HG03558 (cell line): ENCODE measurements at regions not wholly inside any gene's neighbourhood (a gene's known extent, or its start where the extent isn't known, plus 50 kb on each side); places are given as distances from the start of the nearest gene placed in this dataset.
"Not testable (repeated sequence)": the region's sequence is repeated elsewhere in the genome, so short reads cannot be mapped to it uniquely, and the experiment has no call there.

Experiments used
- ATAC-seq: cut with Tn5 transposase; IDR thresholded peaks from one replicate; pipeline ENCODE4 v1.9.1; 2021; ENCODE audit warnings: moderate number of reproducible peaks; ENCODE audit not compliant: unreplicated experiment; ENCODE audit errors: extremely low read depth

GRCh38 chr5:94028001-94028400 is 286.6 kb upstream of the POU5F2 start:
- no peak for ATAC-seq

DNA sequence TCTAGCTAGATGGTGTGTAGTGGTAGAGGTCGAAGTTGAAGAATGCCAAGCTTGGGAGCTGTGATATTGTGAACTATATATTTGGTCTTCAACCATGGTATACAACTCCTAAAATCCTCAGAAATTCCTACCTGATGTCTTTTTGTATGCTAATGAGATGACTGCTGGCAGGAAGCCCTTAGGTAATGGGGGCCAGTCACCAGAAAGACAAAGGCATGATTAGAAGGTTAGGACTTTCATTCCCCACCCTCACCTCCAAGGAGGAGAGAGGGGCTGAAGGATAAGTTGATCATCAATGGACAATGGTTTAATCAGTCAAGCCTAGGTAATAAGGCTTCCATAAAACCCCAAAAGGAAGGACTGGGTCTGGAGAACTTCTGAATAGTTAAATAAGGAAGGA is 285.7 kb upstream of the POU5F2 start:
- no peak for ATAC-seq

- no peak for ATAC-seq
These were observed 284.5 kb upstream of the POU5F2 start for GRCh38 chr5:94025788-94026473.

DNA sequence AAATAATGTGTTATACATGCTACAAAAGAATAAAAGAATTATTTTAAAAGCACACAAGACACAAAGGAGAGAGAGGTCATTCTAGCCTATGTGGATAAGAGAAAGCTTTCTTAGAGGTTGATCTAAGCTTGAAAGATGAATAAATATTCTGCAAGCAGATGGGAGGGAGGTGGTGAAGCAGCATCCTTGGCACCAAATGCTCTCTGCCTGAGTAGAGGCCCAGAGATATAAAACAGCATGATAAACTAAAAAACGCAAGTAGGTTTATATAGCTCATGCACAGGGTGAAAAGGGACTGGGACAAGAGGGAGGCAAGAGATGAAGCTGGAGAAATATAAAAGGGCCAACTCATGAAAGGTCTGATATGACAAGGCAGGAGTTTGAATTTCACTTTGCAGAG is 283.2 kb upstream of the POU5F2 start:
- no peak for ATAC-seq

GRCh38 chr5:94024101-94024500 is 282.7 kb upstream of the POU5F2 start:
- ATAC-seq: no peak

GRCh38 chr5:94021246-94021645 is 279.8 kb upstream of the POU5F2 start:
- ATAC-seq: no peak

DNA sequence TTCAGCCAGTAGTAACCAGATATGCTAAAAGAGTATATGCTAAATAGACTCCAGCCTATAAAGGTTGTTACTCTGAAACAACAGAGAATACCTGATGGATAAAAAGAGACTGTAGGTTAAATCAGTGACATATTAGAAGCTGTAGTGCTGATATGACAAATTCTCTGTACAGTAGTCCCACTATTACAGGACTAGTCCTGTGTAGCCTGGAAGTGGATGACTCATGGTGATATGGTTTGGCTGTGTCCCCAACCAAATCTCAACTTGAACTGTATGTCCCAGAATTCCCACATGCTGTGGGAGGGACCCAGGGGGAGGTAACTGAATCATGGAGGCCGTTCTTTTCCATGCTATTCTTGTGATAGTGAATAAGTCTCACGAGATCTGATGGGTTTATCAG is 276.2 kb upstream of the POU5F2 start:
- ATAC-seq: no peak

GRCh38 chr5:94010814-94011213 is 269.4 kb upstream of the POU5F2 start:
- no peak for ATAC-seq

DNA sequence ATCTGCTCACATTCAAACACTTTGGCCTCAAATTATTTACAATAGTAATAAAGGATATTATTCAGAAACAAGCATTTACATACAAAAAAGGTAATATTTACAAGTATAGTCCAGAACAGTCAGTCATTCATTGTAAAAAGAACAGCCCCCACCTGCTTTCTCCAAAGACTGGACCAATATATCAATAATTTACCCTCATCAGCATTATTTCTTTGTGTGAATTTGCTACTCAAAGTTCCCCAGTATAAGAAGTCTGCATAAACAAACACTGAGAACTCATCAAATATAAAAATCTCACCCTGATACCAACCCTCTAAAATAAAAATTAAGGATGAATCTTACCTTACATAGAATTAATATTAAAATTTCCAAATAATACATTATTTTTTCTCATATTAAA is 267.8 kb upstream of the POU5F2 start:
- no peak for ATAC-seq

GRCh38 chr5:93998951-93999455 is 257.6 kb upstream of the POU5F2 start:
- no peak for ATAC-seq

DNA sequence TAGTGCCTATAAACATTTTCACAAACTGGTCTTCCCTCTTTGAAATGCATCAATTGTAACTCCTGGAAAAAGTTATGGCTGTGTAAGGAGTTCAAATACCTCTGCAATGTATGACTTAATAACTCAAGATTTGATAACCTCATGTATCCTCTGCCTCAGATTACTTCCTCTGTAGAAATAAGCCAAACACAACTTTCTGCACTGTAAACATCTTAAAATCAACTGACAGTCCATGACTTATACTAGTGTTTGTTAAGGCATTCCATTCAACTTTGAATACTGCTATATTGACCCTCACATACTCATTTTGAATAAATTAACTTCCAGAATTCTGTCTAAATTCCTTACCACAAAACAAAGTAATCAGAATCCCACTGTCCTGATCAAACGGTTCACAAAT is 256.2 kb upstream of the POU5F2 start:
- no peak for ATAC-seq

- no peak for ATAC-seq
These were observed 253.8 kb upstream of the POU5F2 start for GRCh38 chr5:93995126-93995621.

DNA sequence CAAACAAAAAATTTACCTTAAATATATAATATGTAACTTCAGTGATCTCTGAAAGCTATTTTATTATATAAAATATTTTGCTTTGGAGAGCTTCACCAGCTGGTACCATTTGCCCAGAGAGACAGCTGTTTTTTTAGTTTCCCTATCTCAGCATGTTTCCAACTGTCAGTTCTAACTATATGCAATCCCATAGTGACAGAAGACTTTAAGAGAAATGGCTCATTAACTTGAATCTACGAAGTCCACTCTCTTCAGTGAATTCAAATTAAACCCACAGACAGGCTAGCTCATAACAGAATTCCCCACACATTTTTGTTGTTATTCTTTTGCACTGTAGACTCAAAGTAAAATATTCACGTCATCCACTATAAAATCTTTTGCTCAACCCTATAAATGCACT is 251.8 kb upstream of the POU5F2 start:
- no peak for ATAC-seq

DNA sequence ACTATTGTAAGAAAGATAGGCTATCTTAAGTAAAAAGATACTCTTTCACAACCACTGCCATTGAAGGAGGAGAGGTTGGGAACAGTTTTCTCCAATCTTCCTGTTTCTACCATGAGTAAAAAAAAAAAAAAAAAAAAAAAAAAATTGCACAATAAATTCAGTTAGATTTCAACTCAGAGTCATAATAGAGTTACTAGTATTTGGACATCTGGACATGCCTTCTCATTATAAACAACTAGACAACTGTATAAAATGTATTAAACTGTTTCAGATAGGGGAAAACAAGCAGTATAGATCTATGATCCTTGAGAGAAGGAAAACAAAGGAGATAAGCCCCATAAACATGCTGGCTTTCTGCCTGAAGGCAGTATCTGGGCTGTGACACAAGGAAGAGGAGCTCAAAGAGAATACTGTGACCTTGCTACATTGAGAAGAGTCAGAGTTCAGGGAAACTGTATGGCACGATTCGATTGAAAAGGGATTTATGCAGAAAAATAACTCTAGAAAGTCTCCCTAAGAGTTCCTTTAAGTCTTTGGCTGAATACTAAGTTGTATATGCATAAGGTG is 249.2 kb upstream of the POU5F2 start:
- no peak for ATAC-seq

- not testable (repeated sequence) for ATAC-seq
These were observed 244.7 kb upstream of the POU5F2 start for GRCh38 chr5:93985940-93986570.

DNA sequence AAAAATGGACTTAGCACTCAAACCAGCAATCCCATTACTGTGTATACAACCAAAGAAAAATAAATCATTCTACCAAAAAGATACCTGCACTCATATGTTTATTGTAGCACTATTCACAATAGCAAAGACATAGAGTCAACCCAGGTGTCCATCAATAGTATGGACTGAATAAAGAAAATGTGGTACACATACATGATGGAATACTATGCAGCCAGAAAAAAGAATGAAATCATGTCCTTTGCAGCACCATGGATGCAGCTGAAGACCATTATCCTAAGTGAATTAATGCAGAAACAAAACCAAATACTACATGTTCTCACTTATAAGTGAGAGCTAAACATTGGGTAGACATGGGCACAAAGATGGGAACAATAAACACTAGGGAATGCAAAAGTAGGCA is 236.8 kb upstream of the POU5F2 start:
- no peak for ATAC-seq

GRCh38 chr5:93967923-93968322 is 226.5 kb upstream of the POU5F2 start:
- no peak for ATAC-seq

DNA sequence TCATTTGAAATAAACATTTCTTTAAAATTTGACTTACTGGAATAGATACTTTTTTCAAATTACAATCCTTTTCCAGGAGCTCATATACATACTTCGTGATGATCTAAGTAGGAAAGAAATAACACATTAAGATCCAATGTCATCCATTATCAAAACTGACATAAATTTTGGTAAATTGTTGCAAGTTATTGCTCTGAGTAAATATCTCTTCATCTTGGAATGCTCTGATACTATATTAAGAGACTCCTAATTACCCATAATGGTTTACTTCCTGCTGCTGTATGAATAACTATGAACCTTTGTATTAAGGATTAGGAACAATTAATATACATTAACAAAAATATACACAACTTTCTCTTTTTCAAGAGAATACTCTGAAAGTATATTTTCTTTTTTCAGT is 223.0 kb upstream of the POU5F2 start:
- no peak for ATAC-seq

GRCh38 chr5:93960042-93960441 is 218.6 kb upstream of the POU5F2 start:
- no peak for ATAC-seq

DNA sequence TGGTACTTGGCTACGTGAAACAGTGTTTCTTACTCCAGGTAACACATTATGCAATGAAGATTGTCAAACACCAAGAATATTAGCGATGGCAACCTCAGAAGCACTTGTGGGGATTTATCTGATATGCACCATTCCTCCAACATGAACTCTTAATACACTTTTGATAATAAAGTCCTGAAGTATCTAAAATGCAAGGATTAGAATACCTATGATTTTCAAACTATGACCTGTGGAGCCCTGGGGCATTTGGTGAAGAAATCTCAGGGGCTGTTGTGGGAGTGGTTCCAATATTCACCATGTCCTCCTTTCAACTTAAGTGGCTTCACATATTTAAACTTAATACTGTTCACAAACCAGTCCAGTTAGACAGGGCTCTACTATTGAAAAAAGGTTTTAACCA is 214.6 kb upstream of the POU5F2 start:
- no peak for ATAC-seq

- no peak for ATAC-seq
These were observed 213.1 kb upstream of the POU5F2 start for GRCh38 chr5:93954421-93955069.
